ENCODE measurements at regions not wholly inside any gene's neighbourhood (a gene's known extent, or its start where the extent isn't known, plus 50 kb on each side); places are given as distances from the start of the nearest gene placed in this dataset.

- TF ChIP-seq POLR2AphosphoS5 (IDR thresholded peaks at IDR 0.05; ENCODE audit: low read depth, low read length) (no peak), CTCF (IDR thresholded peaks at IDR 0.05) (no peak), REST (IDR thresholded peaks at IDR 0.05; ENCODE audit: insufficient read depth in 1 of 2, low read depth in 2 of 2, low read length in 1 of 2) (no peak), TCF7L2 (IDR thresholded peaks at IDR 0.05; ENCODE audit: low read depth, low read length) (no peak), SIN3A (IDR thresholded peaks at IDR 0.05; ENCODE audit: borderline replicate concordance, insufficient read depth, low read depth, low read length) (no peak)
Observed at GRCh38 chr10:6305401-6306321, 102.9 kb downstream of the PFKFB3 start.
